ENCODE measurements at regions not wholly inside any gene's neighbourhood (a gene's known extent, or its start where the extent isn't known, plus 50 kb on each side); places are given as distances from the start of the nearest gene placed in this dataset.

DNA sequence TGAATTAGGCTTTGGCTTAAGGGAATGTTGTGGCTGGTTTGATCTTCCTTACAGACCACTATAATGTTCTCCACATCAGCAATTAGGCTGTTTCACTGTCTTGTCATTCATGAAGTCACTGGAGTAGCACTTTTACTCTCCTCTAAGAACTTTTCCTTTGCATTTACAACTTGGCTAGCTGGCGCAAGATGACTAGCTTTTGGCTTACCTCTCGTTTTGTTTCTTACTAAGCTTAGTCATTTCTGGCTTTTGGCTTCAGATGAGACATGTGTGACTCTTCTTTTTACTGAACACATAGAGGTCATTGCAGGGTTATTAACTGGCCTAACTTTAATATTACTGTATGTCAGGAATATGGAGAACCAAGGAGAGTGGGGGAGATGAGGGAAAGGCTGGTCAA is 143.2 kb downstream of the PTCHD4 start (continued):
- TF ChIP-seq, protein P1, sequence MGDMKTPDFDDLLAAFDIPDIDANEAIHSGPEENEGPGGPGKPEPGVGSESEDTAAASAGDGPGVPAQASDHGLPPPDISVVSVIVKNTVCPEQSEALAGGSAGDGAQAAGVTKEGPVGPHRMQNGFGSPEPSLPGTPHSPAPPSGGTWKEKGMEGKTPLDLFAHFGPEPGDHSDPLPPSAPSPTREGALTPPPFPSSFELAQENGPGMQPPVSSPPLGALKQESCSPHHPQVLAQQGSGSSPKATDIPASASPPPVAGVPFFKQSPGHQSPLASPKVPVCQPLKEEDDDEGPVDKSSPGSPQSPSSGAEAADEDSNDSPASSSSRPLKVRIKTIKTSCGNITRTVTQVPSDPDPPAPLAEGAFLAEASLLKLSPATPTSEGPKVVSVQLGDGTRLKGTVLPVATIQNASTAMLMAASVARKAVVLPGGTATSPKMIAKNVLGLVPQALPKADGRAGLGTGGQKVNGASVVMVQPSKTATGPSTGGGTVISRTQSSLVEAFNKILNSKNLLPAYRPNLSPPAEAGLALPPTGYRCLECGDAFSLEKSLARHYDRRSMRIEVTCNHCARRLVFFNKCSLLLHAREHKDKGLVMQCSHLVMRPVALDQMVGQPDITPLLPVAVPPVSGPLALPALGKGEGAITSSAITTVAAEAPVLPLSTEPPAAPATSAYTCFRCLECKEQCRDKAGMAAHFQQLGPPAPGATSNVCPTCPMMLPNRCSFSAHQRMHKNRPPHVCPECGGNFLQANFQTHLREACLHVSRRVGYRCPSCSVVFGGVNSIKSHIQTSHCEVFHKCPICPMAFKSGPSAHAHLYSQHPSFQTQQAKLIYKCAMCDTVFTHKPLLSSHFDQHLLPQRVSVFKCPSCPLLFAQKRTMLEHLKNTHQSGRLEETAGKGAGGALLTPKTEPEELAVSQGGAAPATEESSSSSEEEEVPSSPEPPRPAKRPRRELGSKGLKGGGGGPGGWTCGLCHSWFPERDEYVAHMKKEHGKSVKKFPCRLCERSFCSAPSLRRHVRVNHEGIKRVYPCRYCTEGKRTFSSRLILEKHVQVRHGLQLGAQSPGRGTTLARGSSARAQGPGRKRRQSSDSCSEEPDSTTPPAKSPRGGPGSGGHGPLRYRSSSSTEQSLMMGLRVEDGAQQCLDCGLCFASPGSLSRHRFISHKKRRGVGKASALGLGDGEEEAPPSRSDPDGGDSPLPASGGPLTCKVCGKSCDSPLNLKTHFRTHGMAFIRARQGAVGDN (CRISPR knock-in tag; IDR thresholded peaks at IDR 0.05) = no peak
- TF ChIP-seq ZFP41 (CRISPR knock-in tag; IDR thresholded peaks at IDR 0.05; ENCODE audit: borderline replicate concordance) = no peak

DNA sequence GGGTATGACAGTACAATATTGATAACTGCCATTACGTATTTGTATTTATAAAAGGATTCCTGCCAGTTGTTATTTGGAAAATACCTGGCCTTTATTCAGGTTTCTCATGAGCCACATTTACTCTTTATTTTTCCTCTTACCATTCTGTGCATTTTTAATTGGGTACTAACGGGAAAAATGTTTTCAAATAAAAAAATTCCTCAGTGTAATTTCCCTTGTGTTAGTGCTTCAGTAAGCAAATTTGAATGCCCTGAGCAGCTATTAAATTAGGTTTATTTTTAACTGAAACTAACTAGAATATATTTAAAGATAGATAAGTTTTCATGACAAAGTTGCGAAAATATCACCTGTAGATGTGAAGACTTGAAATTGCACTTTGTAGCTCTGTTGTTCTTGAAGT is 146.0 kb downstream of the PTCHD4 start:
- ATAC-seq = no peak
- POLR2A ChIA-PET = no interaction called here
- in situ Hi-C loops (cut with HindIII; ENCODE audit: extremely low pct_ligation_motif_present, low pct_unique_long_range_greater_than_20kb) = no loop called here

More for the DNA sequence above, 146.0 kb downstream of the PTCHD4 start:
- intact Hi-C loops (cut with micrococcal nuclease; ENCODE audit: unreplicated experiment) = no loop called here
- peaks cover 0 to 3% of the 10 kb centered on the region in 2 experiments; a peak in 2 of 5 replicates for H3K36me3 ChIP-seq (replicated peaks in 1 of 2; ENCODE audit: control insufficient read depth in 1 of 2, insufficient read depth in 2 of 2, low read length in 2 of 2)
- 97% methylated on average over 3 of the region's 3 CpGs for WGBS (ENCODE audit: low lambda C conversion rate)
- CTCF ChIA-PET (ENCODE audit: low intra/inter-chr PET ratio, low total read pairs) = no interaction called here
- H3K9ac ChIP-seq (ENCODE audit: insufficient read depth, low read depth, low read length) = no peak overlapping the region
- no peak overlapping the region for H3K27ac ChIP-seq (ENCODE audit: extremely low read length, insufficient read depth, low read length)
- no TSS peak for BruUV-seq (replicated peaks)
- no peak for DNase-seq (ENCODE audit: low spot score)
- no peaks in the 10 kb centered on the region for H3K4me1 ChIP-seq (ENCODE audit: insufficient read depth, low read length)
- H3K79me2 ChIP-seq (ENCODE audit: insufficient read depth, low read length) = no peaks in the 10 kb centered on the region
- no peaks in the 10 kb centered on the region for H3K27me3 ChIP-seq (ENCODE audit: control insufficient read depth in 1 of 2, insufficient read depth in 2 of 2, low read length in 2 of 2)
- H3K9me3 ChIP-seq (ENCODE audit: low read length) = no peaks in the 10 kb centered on the region
- H4K20me1 ChIP-seq (ENCODE audit: insufficient read depth, low read length) = no peaks in the 10 kb centered on the region
- no peak for FAIRE-seq
- TF ChIP-seq MAFF (IDR thresholded peaks at IDR 0.05; ENCODE audit: low read depth, low read length) (peak; percentile 39; the same call in 1 of the 2 replicates), MAFK (conservative IDR thresholded peaks at IDR 0.05 in 1 of 2, IDR thresholded peaks at IDR 0.05 in 1 of 2; ENCODE audit: low read length in 2 of 2) (peak; percentile 57 to 60; a peak in 3 of 4 replicates), ATF1 (CRISPR knock-in tag; IDR thresholded peaks at IDR 0.05) (no peak), ZBTB20 (CRISPR knock-in tag; IDR thresholded peaks at IDR 0.05; ENCODE audit: borderline replicate concordance, low read depth) (no peak), KDM3A (CRISPR knock-in tag; IDR thresholded peaks at IDR 0.05; ENCODE audit: low read depth) (no peak), ATAD3A (CRISPR knock-in tag; IDR thresholded peaks at IDR 0.05) (no peak), SP4 (CRISPR knock-in tag; IDR thresholded peaks at IDR 0.05) (no peak)
- TF ChIP-seq, protein P2, sequence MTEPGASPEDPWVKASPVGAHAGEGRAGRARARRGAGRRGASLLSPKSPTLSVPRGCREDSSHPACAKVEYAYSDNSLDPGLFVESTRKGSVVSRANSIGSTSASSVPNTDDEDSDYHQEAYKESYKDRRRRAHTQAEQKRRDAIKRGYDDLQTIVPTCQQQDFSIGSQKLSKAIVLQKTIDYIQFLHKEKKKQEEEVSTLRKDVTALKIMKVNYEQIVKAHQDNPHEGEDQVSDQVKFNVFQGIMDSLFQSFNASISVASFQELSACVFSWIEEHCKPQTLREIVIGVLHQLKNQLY (CRISPR knock-in tag; IDR thresholded peaks at IDR 0.05) = no peak
- no peak overlapping the region for H3K4me2 ChIP-seq (ENCODE audit: low read depth, low read length)
- H3K4me3 ChIP-seq (replicated peaks in 1 of 3; ENCODE audit: insufficient read depth in 1 of 3, low read depth in 2 of 3, low read length in 3 of 3) = no peak overlapping the region
- H2AFZ ChIP-seq (ENCODE audit: low read length) = no peak overlapping the region
